Omental fat pad (tissue), 3 donors: ENCODE measurements at regions not wholly inside any gene's neighbourhood (a gene's known extent, or its start where the extent isn't known, plus 50 kb on each side); places are given as distances from the start of the nearest gene placed in this dataset.

Source experiments
- ATAC-seq: fragments of 150-250 bp; one replicate; pipeline ENCODE4 v1.9.1; 2016; ENCODE audit warnings: mild to moderate bottlenecking, moderate library complexity; ENCODE audit not compliant: low FRiP score
- DNase-seq: peaks from one replicate; pipeline ENCODE4 v3.0.0-alpha.2; 2019; ENCODE audit warnings: low spot score
- TF ChIP-seq, protein P1 (sequence below), 3 donors: fragments of 450-650 bp; IDR thresholded peaks; one replicate each; pipeline ENCODE4 v1.5.1; 2016 to 2017; ENCODE audit warnings: antibody characterized with exemption in 3 of 3, mild to moderate bottlenecking in 3 of 3, moderate library complexity in 2 of 3

DNA sequence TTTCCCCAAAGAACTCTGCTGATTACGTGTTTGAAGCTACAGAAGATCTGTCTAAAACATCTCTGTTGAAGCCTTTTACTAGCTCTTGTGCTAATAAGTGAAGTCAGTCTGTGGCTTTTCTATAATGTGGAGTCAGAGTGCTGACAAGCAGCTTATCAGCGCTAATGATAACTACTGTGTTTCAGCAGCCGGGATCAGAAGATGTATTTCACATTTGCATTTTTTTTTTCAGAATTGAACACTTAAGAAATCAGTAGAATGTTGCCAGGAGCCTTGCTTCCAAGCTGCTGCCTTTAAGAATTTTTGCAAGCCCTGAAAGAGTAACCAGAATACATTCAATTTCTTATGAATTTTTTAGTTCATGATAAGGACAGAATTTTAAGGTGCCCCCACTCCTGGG, 519.4 kb upstream of the NR5A2 start:
- no peak for DNase-seq
- no peak for ATAC-seq
- TF ChIP-seq, protein P1, sequence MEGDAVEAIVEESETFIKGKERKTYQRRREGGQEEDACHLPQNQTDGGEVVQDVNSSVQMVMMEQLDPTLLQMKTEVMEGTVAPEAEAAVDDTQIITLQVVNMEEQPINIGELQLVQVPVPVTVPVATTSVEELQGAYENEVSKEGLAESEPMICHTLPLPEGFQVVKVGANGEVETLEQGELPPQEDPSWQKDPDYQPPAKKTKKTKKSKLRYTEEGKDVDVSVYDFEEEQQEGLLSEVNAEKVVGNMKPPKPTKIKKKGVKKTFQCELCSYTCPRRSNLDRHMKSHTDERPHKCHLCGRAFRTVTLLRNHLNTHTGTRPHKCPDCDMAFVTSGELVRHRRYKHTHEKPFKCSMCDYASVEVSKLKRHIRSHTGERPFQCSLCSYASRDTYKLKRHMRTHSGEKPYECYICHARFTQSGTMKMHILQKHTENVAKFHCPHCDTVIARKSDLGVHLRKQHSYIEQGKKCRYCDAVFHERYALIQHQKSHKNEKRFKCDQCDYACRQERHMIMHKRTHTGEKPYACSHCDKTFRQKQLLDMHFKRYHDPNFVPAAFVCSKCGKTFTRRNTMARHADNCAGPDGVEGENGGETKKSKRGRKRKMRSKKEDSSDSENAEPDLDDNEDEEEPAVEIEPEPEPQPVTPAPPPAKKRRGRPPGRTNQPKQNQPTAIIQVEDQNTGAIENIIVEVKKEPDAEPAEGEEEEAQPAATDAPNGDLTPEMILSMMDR (IDR thresholded peaks at IDR 0.05), result no peak

DNA sequence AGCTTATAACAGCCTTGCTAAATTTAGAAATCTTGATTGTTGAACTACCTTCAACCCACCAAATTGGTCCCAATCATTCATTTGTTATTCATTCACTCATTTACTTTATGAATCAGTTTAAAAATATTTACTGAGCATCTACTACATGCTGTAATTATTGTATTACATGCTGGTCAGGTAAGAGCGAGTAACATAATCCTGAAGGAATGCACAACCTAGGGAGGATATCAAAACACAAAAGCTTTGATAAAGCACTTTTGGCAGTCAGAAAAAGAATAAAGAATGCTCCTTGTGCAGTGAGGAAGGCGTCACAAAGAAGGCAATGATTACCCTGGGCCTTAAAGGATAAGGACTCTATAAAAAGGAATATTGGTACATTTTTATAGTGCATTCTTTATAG, 518.9 kb upstream of the NR5A2 start:
- ATAC-seq (no peak), DNase-seq (no peak)
- TF ChIP-seq, protein P1 (IDR thresholded peaks at IDR 0.05), result no peak

DNA sequence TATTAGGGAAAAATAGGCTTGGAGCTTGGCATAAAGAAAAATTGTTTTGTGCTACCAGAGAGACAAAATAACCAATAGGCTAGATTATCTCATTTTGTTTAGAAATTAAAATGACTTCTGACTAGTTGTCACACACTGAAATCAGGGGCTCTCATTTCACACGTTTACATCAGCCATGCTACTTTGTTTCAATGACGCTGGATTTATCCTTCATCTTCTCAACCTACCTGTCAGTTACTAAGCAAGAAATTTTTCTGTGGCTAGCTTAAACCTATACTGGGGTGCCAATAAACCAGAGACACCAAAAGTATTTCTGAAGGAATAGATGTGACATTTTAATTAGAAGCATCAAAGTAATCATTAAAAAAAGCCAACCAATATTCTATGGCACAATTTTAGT, 518.1 kb upstream of the NR5A2 start:
- TF ChIP-seq, protein P1 (IDR thresholded peaks at IDR 0.05), result no peak
- DNase-seq, result no peak
- ATAC-seq, result no peak

DNA sequence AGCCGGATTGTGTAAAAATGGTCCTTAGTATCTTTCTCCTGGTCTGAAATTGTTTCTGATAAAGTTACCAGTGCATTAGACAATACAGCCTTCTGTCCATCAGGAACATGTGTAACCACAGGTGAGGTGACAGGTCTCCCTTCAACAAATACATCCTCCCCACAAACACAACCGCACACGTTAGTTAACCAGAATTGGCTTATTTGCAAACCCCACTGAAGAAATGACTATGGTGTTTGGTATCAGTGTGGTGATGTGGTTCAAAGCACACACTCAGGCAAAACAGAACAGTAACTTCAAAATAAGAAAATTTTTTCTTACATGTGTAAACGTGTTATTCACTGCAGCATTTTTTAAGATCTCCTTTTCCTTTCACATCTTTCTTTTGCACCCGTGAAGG, 517.2 kb upstream of the NR5A2 start:
- ATAC-seq (no peak), DNase-seq (no peak)
- TF ChIP-seq, protein P1 (IDR thresholded peaks at IDR 0.05), result no peak

DNA sequence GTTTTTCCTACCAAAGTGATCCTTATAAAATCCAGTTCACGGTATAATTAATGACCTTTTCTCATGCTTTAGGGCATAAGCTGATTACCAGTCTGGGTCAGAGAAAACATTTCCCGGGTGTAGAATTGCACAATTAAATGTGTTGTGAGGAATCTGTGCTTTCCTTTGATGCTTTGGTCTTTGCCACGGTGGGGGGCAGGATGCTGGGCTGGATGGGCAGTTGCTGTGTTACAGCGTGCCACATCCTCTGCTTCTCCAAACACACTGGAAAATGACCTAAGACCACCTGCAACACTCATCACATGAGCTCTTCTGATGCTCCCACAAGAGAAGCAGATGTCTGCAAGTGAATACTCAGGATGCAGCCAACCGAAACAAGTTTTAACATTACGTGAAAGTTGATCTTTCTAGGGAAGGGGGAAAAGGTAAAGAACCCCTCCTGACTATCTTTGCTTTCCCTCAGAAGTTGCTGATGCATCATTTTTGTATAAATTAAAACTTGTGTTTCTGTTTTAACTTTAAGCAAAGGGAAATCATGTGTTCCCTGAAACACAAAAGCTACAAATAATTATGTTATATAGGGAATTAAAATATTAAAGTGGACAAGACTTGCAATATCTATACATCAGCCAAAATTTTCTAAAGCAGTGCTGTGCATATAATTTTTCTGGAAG, 515.3 kb upstream of the NR5A2 start:
- no peak for DNase-seq
- TF ChIP-seq, protein P1 (IDR thresholded peaks at IDR 0.05), result no peak
- ATAC-seq, result no peak

DNA sequence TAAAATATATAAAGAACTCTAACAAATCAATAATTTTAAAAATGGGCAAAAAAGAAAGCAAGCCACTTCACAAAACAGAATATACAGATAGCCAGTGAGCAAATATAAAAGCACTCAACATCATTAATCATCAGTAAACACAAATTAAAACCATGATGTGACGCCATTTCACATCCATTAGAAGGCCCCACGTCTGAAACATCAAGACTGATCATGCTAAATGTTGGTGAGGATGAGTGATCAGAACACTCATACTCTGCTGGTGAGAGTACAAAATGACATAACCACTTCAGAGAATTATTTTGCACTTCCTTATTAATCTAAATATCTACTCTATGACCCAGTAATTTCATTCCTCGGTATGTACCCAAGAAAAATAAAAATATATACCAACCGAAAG, 512.2 kb upstream of the NR5A2 start:
- TF ChIP-seq, protein P1 (IDR thresholded peaks at IDR 0.05), result no peak
- ATAC-seq (no peak), DNase-seq (no peak)

DNA sequence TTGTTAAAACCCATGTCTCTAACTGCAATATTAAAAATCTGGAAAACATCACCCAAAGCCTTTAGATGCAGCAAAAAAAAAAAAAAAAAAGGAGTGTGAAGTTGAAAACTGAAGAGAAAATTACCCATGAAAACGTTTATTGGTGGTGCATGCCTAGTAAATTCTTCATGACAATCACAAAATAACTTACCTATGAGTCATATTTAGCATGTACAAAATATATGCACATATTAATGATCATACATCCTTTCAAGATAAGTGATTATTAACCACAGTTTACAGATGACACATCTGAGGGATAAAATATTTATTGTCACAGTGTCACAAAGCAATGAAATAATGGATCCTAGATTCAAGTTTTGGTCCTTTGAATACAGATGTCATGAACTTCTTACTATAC, 505.2 kb upstream of the NR5A2 start:
- TF ChIP-seq, protein P1 (IDR thresholded peaks at IDR 0.05), result no peak
- DNase-seq, result no peak
- no peak for ATAC-seq
